Activated CD4-positive, alpha-beta T cell treated with anti-CD3 and anti-CD28 coated beads for 24 hours (primary cell): ENCODE measurements at regions not wholly inside any gene's neighbourhood (a gene's known extent, or its start where the extent isn't known, plus 50 kb on each side); places are given as distances from the start of the nearest gene placed in this dataset.
"Not testable (repeated sequence)": the region's sequence is repeated elsewhere in the genome, so short reads cannot be mapped to it uniquely, and the experiment has no call there.

ENCODE experiments used
- DNase-seq, 2 donors: peaks; one replicate each; pipeline ENCODE4 v3.0.0-alpha.2; 2020; ENCODE audit warnings: low read depth in 2 of 2

DNA sequence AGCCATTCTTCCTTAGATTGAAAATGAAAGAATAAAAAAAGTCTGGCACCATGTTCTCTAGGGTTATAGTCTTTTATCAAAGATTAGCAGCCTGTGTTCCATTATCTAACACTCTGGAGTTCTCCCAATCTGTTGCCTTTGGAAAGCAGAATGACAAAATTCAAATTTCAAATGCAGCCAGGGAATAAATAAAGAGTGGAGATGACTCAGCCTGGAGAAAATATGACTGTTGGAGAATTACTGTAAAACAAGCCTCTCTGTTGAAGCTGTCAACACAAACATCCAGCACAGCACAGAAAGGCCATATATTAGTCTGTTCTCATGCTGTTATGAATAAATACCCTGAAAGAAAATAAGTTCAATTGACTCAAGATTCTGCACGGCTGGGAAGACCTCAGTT lies 650.5 kb upstream of the SLC10A2 start:
- no peak for DNase-seq

DNA sequence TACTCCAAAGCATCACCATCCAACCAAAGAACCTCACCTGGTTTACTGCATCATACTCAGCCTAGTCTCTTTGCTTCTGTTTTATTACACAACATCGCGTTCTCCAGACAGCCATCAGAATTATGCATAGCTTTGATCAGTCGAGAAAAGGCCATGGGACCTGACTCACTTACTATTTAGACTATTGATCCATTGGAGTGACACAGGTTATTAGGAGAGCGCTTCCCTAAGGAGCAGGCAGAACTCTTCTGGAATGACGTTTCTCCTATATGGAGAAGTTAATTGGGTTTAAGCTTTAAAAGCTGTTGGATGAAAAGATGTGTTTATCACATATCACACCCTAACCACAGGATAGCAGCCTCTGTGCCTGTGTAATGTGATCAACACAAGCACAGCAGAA lies 649.1 kb upstream of the SLC10A2 start:
- DNase-seq: no peak

DNA sequence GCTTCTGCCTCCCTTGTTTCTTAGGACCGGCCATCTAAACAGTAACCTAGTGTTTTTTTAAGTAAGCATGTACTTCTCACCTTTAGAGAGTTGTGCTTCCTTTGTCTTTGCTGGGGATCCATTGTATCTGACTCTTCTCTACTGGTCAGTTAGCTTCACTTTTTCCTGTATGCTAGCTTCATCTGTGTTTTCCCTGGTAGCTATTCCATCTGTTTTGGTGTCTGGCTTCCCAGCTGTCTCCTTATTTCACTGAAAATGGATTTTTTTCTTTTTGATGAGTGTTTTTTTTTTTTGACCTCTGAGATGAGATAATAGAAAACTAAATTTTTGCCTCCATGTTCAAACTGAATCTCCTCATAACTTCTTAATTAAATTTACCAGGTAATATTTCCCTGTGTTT lies 637.0 kb upstream of the SLC10A2 start:
- no peak for DNase-seq

DNA sequence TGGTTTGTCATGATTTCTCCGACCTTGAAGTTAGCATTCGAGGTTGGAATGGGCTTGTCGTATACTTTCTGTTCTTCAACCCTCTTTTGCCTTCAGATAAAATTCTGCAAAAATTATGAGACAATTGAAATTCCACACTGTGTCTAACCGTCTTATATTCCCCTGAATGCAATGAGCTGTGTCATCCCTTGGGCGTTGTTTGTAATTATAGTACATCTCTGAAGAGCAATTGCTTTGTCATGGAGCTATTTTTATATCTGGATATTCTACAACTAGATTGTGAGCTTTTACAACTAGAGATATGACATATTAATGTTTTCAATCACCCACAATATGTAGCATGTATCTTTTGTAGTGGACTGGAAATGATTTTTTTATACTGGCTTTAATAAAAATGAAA lies 631.8 kb upstream of the SLC10A2 start:
- no peak for DNase-seq

DNA sequence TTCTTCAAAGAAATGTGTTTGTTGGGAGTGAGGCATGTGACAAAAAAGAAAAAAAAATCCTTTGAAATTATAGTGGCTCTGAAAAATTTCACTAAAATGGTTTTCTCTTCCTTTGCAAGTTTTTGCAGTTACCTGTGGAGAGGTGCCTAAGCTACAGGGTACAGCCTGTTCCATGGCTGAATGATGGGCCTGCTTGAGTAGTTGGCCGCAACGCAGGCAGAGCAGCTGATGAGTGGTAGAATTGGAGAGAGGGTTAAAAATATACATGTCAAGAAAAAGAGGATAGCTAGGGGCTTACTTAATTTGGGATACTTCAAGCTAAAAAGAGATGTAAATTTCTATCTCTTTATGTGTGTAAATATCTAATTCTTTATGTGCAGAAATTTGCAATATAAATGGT lies 629.1 kb upstream of the SLC10A2 start:
- DNase-seq: no peak

DNA sequence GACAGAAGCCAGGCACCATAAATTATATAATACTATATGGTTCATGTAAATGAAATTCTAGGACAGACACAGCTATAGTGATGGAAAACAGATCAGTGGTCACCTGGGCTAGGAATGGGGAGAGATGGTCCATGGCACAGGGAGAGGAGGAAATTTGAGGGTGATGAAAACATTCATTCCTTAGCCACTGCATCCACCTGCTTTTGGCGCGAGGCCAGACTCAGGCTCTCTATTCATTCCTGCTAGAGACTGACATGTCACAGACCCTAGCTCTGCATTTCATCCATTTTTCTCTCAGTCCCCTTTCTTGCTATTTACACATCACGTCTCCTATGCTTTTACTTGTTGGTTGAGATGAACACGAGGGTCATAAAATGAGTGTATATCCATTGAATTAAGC lies 628.3 kb upstream of the SLC10A2 start:
- no peak for DNase-seq

DNA sequence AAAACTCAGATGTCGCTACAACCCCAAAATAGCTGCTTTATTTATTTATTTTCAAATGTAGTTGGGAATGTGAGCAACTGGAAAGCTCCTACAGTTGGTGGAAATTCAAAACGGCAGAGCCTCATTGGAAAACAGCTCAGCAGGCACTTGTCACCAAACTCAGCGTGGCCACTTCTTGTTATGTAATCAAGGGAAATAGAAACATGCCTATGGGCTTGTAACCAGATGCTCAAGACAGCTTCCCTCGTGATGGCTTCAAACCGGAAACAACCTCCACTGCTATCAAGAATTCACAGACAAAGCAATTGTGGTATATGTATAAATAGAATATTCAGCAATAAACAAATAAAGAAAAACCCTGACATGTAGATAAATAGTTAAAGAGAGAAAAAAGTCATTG lies 627.8 kb upstream of the SLC10A2 start:
- no peak for DNase-seq

DNA sequence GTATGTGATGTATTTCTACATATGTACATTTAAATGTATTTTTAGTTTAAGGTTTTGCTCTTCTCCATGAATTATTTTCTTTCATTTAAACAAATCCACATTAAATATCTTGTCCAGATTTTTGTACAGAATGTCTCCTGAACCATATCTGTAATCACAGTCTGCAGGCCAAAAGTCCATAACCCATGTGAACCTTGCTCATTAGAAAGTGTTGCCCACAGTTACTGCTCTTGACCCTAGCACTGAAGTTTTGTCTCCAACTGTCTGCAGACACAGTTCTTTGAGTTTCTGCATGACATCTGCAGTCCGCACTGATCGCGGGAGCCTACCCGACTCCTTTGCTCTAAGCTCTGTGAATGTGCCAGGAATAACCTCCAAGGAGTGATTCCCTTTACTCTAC lies 626.2 kb upstream of the SLC10A2 start:
- DNase-seq: no peak

DNA sequence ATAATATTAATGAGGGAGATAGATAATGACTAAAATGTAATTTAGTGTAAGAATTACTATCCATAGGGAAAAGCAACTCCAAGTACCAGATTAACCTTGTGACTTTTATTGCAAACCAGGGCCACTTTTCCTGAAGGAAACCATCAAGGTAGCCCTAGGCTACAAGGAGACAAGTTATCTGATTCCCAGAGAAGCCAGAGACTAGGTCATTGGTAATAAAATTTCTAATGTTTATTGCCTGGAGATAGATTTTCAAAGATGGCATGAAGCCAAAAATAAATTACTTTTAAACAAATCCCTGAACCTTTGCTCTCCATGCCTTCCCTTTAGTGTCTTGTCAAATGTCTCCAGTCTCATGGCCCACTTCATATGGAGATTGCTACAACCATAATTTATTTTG lies 610.1 kb upstream of the SLC10A2 start:
- no peak for DNase-seq

DNA sequence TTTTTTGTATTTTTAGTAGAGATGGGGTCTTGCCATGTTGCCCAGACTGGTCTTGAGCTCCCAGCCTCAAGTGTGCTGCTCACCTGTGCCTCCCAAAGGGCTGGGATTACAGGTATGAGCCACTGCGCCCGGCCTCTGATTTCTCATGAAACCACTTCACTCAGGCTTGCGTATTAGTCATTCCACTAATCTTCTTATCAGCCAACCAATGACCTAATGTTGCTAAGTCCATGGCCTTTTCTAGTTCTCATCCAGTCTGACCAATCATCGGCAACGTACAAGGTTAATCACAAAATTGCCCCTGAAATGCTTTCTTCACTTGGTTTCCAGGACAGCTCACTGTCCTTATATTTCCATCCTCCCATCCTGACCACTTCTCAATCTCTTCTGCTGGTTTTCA lies 605.3 kb upstream of the SLC10A2 start:
- DNase-seq: no peak

DNA sequence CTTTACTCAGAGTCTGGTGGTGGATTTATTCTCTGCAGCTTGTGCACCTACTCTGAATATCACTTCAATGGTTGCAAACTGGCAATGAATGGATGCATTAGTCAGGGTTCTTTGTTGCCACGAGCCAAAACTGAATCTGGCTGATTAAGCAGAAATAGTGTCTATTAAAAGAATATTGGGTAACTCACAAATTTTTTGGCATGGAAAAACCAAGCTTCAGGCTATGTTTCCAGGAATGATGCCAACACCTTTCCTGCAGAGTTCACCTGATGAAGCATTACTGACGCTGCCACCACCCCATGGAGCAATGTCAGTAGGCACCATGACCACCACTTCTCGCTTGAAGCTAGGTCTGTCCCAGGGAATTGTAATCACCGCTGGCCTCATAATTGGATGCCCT lies 597.8 kb upstream of the SLC10A2 start:
- DNase-seq: no peak

DNA sequence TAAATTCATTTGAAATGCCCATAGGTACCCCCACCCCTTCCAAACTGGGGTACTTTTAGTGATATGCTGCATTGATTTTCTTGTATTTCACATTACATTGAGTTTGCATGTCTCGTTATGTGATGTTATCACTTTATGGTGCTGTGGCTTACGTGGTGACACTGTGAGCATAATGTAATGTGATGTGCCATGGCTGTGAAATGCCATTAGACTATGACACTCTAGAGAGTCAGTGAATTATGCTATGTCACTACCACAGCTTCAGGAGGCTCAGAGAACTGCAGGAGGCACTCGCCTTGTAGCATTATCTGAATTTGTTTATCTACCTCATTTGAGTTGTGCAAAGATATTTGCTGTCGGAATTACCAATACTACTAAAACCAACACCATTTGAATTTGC lies 590.1 kb upstream of the SLC10A2 start:
- no peak for DNase-seq

DNA sequence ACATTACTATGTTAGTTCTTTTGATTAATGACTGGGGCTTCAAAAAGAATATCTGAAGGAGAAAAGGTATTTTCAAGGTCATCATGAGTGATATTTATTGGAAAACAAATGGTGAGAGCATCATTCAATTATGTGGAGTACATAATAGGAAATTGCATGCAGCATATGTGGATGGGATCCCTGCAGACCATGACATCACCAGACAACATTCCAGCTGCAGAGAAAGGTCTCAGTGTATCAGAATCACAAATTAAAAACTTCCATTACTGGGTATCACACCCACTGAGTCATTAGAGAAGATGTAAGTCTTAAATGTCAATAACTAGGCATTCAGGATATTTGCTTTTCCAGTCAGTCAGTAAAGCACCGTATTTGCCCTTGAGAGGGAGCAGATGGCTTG lies 574.4 kb upstream of the SLC10A2 start:
- DNase-seq: no peak

DNA sequence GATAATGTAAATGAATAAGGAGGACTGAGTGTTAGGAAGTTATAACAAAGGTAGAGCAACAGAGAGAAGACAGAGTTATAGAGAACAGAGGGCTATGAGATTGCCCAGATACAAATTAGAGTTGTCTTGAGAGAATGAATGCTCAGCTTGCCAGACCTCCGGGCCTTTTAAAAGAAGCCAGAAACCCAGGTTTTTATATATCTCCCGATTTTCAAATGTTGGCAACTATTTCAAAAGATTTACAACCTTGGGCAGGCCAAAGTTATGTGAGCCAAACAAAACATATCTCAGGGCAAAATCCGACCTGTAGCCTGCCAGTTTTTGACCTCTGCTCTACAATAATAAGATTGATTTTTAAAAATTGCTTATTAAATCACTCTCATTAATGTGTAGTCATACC lies 573.1 kb upstream of the SLC10A2 start:
- DNase-seq: no peak

DNA sequence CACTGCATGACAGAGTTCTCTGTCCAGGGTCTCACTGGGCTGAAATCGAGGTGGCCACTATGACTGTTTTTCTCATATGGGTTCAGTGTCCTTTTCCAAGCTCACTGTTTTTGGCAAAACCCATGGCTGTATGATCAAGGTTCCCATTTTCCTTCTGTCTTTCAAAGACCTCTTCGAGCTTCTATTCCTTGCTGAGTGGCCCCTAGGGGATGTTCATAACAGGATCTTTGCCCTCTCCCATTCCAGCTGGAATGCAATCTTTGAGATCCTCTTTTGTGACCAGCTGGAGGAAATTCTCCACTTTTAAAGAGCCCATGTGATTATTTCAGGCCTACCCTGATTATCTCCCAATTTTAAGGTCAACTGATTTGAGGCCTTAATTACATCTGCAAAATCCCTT lies 572.5 kb upstream of the SLC10A2 start:
- no peak for DNase-seq

DNA sequence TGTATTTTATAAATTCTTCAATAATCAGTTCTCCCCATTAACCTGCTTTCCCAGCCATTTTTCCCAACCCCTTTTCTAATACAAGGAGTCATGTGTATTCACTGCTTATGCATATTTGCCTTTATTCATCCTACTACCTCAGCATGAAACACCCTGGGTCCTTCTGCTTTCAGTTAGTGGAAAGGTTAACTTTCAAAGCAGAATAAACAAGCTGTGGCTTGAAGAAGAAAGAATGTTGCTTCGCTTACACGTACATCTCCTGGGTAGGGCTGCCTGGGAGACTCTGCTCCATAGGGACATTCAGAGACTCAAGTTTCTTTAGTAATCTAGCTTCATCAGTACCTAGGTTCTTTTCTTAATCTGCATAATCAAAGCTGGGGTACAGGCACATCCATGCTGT lies 567.8 kb upstream of the SLC10A2 start:
- DNase-seq: no peak

DNA sequence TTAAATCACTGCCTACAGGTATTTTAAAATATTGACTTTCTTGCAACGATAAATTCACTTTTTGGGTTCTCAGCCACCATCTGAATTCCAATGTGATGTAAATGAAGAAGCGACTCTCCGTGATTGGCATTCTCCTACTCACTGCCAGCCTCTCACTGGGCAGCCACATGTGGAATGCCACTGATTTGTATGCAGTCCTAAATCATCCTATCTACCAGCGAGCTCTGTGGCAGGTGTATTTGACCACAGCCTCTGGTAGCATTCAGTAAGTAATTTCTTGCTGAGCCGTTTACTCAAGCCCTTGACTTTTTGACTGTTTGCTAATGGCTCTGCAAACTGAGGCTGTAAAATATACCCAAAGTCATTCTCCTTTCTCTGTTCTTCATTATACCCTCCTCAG lies 559.0 kb upstream of the SLC10A2 start:
- DNase-seq: no peak

DNA sequence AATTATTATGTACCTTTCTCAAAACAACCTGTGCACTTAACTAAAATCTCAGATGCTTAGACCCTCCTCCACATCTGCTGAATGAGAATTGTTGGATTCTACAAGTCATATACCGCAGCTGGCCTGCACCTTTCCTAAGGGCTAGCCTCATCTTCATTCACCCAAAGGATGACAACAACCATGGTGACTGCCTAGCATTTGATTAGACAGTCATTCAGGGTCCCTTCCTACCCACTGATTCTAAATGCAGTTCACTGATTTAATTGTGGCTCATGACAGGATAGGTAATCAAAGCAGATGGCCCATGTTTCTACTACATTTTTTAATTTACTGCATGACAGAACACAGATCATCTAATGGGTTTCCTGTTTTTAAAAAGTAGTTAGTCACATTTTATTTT lies 551.9 kb upstream of the SLC10A2 start:
- DNase-seq: no peak

DNA sequence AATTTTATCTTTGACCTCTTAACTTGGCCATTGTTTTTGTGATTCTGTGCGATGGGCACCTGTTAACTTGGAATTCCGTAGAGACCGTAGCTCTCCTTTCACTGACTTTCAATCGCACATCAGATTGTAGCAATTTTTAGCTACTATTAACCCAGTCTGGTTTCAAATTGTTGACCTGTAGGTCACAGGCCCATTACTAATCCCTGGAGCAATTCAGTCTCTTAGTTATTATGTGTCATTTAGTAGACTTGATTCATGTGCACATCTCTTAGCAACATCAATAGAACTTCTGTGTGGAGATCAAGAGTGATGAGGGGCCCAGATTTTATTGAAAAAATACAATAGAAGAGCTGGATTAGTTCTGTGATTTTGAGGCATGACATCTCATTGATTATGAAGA lies 549.6 kb upstream of the SLC10A2 start:
- DNase-seq: no peak

DNA sequence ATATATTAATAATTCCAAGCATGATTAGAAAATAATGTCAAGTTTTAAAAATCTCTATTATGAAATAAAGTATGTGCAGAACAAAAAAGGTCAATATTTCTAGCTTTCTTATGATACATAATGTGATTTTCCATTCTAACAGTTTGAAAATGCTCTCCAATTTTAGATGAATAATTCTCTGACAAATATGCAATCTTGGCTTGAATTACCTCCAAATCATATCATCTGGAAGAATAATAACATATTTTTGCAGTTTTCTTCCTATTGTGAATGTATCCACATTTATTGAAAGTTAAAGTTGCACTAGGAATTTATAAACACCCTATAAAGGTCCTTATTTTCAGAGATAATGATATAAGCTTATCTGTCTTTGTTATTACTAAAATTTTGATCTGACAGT lies 548.5 kb upstream of the SLC10A2 start:
- DNase-seq: no peak

DNA sequence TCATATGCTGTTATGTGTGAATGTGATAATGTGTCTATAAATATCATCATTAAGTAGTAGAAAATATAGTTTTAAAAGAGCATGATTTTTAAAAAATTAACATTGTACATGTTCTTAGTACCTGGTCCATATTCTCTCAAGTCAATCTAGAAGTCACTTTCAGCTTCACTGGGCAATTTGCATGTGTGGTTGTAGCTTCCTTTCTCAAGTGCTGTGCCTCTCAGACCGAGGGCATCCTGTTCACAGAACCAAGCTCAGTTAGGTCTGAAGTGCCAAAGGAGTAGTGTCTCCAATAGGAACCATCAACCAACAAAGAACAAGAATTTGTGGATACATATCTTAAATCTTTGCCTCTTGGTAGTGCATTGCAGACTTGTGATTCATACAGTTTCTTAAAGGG lies 541.8 kb upstream of the SLC10A2 start:
- no peak for DNase-seq

DNA sequence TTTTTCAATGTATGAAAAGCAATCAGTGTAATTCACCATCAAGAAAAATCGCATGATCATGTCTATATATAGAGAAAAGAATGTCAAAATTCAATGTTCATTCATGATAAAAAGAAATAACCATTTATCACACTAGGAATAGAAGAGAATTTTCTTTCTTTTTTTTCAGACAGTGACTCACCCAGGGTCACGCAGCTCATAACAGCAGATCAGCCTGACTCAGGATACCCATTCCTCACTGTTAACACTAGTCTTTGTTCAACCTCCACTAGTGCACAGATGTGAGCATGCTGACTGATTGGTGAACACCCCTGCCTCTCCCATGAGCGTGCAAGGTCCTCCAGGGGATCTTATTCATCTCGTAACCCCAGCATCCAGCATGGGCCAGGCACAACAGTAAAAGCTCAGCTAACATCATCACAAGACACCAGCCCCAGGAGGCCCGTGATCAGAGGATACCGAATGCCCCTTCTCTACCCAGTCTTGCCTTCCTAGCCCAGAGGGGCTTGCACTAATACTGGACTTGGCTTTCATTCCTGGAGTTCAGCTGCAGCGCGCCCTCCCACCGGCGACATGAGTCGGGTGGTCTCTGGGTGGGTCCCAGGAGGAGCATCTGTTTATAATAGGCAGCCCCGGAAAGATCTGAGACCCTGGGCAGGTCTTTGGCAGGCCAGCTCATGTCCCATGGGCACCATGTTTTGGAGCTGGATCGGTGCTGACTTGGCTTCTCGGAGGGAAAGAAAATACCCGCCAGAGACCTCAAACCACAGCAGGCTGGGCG lies 539.5 kb upstream of the SLC10A2 start:
- no peak for DNase-seq

DNA sequence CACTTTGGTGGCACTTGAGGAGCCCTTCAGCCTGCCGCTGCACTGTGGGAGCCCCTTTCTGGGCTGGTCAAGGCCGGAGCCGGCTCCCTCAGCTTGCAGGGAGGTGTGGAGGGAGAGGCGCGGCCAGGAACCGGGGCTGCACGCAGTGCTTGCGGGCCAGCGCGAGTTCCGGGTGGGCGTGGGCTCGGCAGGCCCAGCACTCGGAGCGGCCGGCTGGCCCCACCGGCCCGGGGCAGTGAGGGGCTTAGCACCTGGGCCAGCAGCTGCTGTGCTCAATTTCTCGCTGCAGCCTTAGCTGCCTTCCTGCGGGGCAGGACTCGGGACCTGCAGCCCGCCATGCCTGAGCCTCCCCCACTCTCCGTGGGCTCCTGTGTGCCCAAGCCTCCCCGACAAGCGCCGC lies 533.7 kb upstream of the SLC10A2 start:
- DNase-seq: not testable (repeated sequence)

DNA sequence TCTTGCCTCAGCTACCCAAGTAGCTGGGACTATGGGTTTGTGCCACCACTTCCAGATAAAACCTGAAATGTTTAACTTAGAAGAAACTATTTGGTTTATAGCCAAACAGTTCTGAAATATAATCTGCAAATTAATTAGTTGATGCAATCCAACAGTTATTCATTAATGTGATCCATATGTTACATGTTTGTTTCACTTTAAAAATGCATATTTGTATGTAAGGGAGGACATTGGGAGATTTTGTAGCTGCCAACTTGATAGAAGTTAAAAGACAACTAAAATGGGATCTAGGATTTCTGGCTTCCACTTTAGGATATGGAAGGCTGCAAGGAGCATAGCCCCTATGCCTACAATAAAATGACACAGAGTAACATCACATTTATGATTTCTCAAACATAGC lies 532.5 kb upstream of the SLC10A2 start:
- DNase-seq: no peak
